NCI-H82 treated with DMSO at 0.1 percent for 48 hours (cell line): ENCODE measurements at regions not wholly inside any gene's neighbourhood (a gene's known extent, or its start where the extent isn't known, plus 50 kb on each side); places are given as distances from the start of the nearest gene placed in this dataset.
"Not testable (repeated sequence)": the region's sequence is repeated elsewhere in the genome, so short reads cannot be mapped to it uniquely, and the experiment has no call there.

Experiments
- DNase-seq: peaks from one replicate; lab custom pipeline; 2025; ENCODE audit not compliant: unreplicated experiment; lab: John Stamatoyannopoulos, UW

GRCh38 chr2:77834360-77835002 lies 312.3 kb upstream of the LRRTM4 start:
- no peak for DNase-seq

DNA sequence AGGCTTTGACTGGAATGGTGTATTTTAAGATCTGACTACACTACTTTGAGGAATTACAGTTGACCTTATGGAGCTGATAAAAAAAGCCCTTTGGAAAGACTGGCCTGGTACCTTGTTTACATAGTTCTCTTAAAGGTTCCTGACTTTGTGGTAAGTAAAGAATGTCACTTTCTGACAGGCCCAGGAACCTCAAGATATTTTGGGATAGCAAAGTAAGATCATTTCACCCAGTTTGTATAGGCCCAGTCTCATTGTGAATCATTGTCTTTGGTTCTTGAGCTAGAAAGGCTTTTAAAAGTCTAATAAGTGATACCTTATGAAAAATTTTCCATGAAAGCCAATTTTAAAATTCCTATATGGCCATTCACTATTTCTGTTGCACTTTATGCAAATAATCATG lies 316.3 kb upstream of the LRRTM4 start:
- DNase-seq = no peak

- no peak for DNase-seq
These were observed 316.9 kb upstream of the LRRTM4 start for GRCh38 chr2:77839102-77839501.

DNA sequence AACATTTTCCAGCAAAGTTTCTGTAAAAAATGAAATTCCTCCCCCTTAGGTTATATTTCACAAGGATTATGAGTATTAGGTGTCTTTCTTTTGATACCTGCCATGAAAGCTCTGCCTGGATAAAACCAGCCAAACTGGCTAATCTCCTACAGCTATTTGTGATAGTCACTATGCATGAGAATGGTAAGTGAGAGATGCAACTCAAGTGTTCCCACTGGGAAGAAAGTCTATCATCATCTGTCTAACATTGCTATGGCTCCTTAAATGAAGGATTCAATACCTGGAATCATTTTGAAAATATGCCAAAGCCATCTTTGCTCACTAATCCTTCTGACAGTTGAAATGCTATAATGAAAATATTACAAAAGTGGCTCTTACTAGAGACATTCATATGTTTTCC lies 339.9 kb upstream of the LRRTM4 start:
- DNase-seq = no peak

DNA sequence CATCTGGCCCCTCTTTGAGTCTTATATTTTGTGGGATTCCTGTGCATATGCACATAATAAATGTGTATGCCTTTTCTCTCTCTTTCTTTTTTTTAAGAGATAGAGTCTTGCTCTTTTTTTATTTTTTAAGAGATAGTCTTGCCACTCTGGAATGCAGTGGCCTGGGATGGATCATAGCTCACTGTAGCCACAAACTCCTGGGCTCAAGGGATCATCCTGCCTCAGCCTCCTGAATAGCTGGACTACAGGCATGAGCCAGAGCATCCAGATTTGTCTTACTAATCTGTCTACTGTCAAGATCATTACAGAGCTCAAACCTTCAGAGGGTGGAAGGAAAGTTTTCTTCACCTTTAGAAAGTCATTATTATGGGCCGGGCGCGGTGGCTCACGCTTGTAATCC lies 342.2 kb upstream of the LRRTM4 start:
- no peak for DNase-seq

DNA sequence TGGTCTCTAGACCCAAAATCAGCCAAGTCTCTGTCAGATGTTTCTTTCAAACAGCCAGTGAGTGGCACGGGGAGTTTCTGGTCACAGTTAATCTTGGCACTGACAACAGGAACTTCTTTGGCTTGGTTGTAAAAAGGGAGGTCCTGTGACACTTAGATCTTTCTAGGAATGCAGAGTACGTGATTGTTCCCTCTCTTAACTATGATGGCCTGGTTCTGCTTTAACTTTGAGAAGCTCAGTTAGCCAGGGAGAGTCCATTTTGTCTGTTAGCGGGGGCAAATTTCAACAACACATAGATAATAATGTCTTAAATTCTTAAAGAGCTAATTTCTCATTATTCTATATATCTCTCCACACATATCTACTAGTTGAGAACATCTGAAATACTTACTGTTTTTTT lies 344.5 kb upstream of the LRRTM4 start:
- no peak for DNase-seq

GRCh38 chr2:77867146-77867545 lies 345.0 kb upstream of the LRRTM4 start:
- DNase-seq = no peak

GRCh38 chr2:77873506-77873905 lies 351.3 kb upstream of the LRRTM4 start:
- DNase-seq = no peak

DNA sequence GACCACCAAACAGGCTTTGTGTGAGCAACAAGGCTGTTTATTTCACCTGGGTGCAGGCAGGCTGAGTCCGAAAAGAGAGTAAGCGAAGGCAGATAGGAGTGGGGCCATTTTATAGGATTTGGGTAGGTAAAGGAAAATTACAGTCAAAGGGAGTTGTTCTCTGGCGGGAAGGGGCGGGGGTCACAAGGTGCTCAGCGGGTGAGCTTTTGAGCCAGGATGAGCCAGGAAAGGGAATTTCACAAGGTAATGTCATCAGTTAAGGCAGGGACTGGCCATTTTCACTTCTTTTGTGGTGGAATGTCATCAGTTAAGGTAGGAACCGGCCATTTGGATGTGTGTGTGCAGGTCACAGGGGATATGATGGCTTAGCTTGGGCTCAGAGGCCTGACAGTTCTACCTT lies 378.0 kb upstream of the LRRTM4 start:
- DNase-seq = not testable (repeated sequence)

DNA sequence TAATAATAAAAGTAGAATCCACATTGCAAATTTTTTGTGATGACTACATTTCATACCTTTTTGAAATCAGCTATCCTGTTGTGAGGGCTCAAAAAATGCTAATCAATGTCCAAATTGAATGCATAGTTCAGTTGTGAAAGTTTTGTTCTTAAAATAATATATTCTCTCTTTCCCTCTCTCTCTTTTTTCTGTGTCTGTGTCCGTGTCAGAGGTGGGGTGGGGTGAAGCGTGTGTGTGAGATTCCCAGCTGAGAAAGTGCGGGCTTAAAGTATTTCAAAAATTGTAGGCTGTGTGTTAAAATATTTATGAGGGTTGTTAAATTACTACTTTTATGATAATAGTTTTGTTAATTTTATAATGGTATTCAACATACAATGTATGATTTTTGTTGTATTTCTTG lies 388.0 kb upstream of the LRRTM4 start:
- DNase-seq = no peak

DNA sequence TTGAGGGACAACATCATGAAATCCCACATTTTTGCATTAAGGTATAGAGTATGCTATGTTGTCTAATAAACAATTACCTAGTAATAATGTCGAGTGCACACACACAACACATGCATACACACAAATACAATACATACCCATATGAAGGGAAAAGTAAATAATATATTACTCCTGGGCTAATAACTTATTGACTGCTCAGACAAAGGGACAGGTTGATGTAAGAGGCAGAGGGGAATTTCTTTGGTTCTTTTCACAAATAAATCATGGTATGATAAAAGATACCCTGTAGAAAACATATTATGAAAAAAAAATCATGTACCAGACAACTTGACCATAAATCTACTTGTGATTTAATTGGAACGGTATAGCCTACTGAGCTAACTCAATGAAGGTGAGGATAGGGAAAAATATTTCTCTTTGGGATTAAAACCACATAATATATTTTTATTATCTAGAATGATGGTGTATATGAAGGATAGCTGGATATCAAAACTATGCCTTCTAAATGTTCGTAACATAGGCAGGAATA lies 398.7 kb upstream of the LRRTM4 start:
- no peak for DNase-seq

DNA sequence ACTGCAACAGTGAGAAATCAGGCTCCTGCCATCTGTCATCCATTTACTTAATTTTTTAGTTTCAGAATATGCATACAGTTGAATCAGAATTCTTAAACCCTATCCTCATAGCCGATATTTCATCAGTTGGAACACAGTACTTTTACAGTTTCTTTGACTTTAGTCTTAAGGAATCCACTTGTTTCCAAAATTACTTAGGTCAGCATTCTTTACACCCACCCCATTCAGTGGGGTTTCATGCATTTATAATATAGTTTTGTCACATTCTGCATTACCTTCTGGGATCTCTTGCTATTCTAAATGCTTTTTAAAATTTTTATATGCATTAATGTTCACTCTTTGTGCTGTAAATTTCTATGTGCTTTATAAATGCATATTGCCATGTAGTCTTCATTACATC lies 400.4 kb upstream of the LRRTM4 start:
- DNase-seq = no peak

DNA sequence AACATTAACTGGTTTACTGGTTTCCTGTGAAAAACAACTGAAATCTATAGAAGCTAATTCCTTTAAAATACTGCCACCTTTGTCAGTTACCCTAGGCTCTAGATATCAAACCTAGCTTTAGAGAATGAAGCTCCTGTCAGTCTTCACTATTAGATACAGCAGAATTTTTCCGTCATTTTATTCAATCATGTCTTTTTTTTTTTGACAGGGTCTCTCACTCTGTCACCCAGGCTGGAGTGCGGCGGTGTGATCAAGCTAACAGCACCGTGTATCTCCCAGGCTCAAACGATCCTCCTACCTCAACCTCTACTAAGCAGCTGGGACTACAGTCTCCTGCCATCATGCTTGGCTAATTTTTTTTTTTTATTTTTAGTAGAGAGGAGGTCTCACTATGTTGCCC lies 415.2 kb upstream of the LRRTM4 start:
- no peak for DNase-seq

GRCh38 chr2:77938462-77938861 lies 416.3 kb upstream of the LRRTM4 start:
- DNase-seq = no peak

GRCh38 chr2:77939370-77939769 lies 417.2 kb upstream of the LRRTM4 start:
- DNase-seq = no peak

DNA sequence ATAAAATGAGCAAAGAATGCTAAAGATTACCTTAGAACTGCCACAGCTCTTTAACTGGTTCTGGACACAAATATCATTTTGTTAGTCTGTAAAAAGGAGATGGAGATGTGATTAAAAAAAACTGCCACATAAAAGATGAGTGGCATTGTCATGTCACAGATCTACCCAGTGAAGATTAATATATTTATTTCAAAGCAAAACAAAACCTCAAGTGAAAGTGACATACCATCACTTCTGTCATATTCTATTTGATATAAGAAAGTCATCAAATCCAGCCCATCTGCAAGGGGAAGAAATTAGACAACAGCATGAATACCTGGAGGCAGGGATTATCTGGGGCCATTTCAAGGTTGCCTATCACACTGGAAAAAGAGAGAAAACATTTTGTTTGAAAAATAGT lies 417.6 kb upstream of the LRRTM4 start:
- DNase-seq = no peak

GRCh38 chr2:77954931-77955330 lies 432.8 kb upstream of the LRRTM4 start:
- DNase-seq = no peak

DNA sequence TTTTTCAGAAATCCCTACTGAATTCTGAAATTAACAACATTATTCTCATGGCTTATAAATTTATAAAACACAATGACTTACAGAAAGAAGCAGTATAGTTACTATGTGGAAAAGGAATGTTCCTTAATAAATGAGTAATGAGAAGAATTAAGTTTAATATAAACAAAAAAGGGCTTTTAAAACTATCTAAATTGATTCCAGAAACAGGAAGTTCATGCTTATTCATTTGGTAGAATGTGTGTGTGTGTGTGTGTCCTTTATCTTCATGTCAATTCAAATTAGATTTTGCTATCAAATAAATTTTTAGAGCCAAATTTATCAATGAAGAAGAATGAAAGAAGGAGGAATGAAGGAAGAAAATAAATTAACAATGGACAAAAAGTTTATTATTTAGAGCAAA lies 440.8 kb upstream of the LRRTM4 start:
- no peak for DNase-seq

DNA sequence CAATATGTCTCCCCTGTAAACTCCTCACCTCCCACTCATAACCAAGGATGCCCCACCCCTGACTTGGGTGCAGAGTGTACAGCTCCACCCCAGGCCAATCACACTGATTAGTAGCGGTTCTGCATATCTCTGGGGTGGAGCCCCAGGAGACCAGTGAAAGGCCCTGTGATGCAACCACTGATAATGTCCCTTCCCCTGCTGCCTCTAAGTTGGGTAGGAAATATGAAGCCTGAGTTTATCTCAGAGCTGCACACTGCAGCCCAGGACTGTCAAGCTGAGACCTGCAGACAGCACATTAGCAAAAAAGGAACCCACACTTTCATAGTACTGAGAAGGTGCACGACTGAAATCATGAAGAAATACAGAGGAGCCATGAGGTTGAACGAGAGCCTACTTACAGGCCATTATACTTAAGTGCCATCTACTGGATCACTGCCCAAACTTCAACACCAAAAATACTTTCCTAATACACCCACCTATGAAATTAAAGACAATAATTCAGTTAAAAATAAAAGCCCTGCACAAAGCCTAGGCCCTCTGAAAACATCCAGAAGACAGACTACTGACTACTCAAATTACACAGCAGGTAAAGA lies 455.4 kb upstream of the LRRTM4 start:
- DNase-seq = no peak

GRCh38 chr2:77995161-77995560 lies 473.0 kb upstream of the LRRTM4 start:
- no peak for DNase-seq

GRCh38 chr2:77999376-77999775 lies 477.2 kb upstream of the LRRTM4 start:
- no peak for DNase-seq

GRCh38 chr2:78009289-78009688 lies 487.1 kb upstream of the LRRTM4 start:
- DNase-seq = no peak

DNA sequence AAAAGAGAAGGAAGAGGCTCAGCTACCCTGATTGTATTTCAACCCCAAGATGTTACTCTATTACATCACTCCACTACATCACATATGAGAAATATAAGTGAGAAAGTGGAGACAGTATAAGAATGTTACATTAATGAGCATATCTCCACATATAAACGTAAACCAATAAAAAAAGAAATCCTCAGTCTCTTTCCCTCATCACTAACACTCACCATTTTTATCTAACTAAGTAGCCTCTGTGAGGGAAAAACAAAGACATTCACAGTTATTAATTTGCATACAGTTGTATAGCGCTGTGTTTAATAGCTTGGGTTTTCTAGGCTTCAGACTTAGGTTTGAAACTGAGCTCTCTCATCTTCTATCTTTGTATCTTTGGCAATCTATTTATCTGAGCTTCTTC lies 489.1 kb upstream of the LRRTM4 start:
- no peak for DNase-seq
